Upper lobe of left lung (tissue), 6 donors: ENCODE measurements at regions not wholly inside any gene's neighbourhood (a gene's known extent, or its start where the extent isn't known, plus 50 kb on each side); places are given as distances from the start of the nearest gene placed in this dataset.

ENCODE experiments used
- ATAC-seq, 2 donors: fragments of 200-7000 bp; cut with Tn5 transposase; one replicate each; pipeline ENCODE4 v1.9.1; 2022; ENCODE audit warnings: mild to moderate bottlenecking in 2 of 2, moderate library complexity in 2 of 2; ENCODE audit not compliant: low FRiP score in 2 of 2
- DNase-seq, 2 donors: peaks; one replicate each; pipeline ENCODE4 v3.0.0-alpha.2; 2019 to 2020
- H3K27ac ChIP-seq, 4 donors: fragments of 200-600 bp; sonication (generic); one replicate each; pipeline ENCODE4 v1.5.1; 2016 to 2019
- H3K27me3 ChIP-seq, 4 donors: fragments of 200-600 bp; sonication (generic); one replicate each; pipeline ENCODE4 v1.5.1; 2017 to 2019
- H3K36me3 ChIP-seq, 4 donors: fragments of 200-600 bp; sonication (generic); one replicate each; pipeline ENCODE4 v1.5.1; 2016 to 2019
- H3K4me1 ChIP-seq, 4 donors: fragments of 200-600 bp; sonication (generic); one replicate each; pipeline ENCODE4 v1.5.1; 2018 to 2019
- H3K4me3 ChIP-seq, 4 donors: fragments of 200-600 bp; sonication (generic); one replicate each; pipeline ENCODE4 v1.5.1; 2017 to 2019; ENCODE audit warnings: mild to moderate bottlenecking in 2 of 4, moderate library complexity in 1 of 4
- H3K9me3 ChIP-seq, 4 donors: fragments of 200-600 bp; sonication (generic); one replicate each; pipeline ENCODE4 v1.5.1; 2018 to 2019
- EP300 ChIP-seq, 4 donors: sonication (generic); formaldehyde crosslinking; IDR thresholded peaks; one replicate each; pipeline ENCODE4 v1.5.1; 2017; ENCODE audit warnings: antibody characterized with exemption in 4 of 4, control low read depth in 2 of 4
- POLR2A ChIP-seq, 4 donors: fragments of 450-650 bp; IDR thresholded peaks; one replicate each; pipeline ENCODE4 v1.5.1; 2016 to 2017; ENCODE audit warnings: antibody characterized with exemption in 4 of 4, mild to moderate bottlenecking in 2 of 4
- POLR2AphosphoS5 ChIP-seq, 2 donors: sonication (generic); formaldehyde crosslinking; IDR thresholded peaks; one replicate each; pipeline ENCODE4 v1.5.1; 2017; ENCODE audit warnings: antibody characterized with exemption in 2 of 2
- WGBS, 2 donors: methylation state at CpG; one replicate each; pipeline ENCODE4 v1.1.5; 2017 to 2018; 5-methylcytosine and 5-hydroxymethylcytosine counted together
- TF ChIP-seq, protein P1 (sequence below), 6 experiments: fragments of 450-650 bp in 4 of 6; fragments of 200-600 bp in 2 of 6; sonication (generic) in 2 of 6; IDR thresholded peaks; one replicate each; pipeline ENCODE4 v1.5.1; 2016 to 2019; ENCODE audit warnings: antibody characterized with exemption in 6 of 6
- donor health status: DM: no; HTN: no; CAD: no; lungs with moderate emphysema.
- donor health status: DM: no; HTN: yes; CAD: no; lungs with severe emphysema.

DNA sequence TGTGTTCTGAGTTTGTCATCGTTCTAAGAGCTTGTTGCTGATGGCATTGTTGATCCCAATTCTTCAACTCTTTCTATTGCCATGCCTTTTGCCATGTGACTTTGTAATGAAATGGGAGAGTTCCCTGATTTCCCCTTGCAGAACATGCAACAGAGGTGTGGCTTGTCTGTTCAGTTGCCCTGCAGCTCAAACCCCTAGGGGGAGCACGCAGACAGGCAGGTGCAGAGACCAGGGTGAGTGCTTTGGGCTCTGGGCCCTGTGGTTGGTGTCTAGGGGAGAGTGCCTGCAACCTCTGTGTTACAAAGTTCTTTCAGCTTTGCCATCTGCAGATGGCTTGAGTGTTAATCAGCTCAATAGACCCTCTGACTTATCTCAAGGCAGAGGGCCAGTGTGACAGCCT is 332.7 kb downstream of the MID1IP1 start:
- Histone ChIP-seq H3K4me3 (no peak overlapping the region), H3K4me1 (no peaks in the 10 kb centered on the region), H3K27me3 (no peaks in the 10 kb centered on the region), H3K27ac (no peak overlapping the region), H3K9me3 (no peaks in the 10 kb centered on the region), H3K36me3 (no peaks in the 10 kb centered on the region)
- TF ChIP-seq EP300 (IDR thresholded peaks at IDR 0.05), result no peak
- TF ChIP-seq, protein P1, sequence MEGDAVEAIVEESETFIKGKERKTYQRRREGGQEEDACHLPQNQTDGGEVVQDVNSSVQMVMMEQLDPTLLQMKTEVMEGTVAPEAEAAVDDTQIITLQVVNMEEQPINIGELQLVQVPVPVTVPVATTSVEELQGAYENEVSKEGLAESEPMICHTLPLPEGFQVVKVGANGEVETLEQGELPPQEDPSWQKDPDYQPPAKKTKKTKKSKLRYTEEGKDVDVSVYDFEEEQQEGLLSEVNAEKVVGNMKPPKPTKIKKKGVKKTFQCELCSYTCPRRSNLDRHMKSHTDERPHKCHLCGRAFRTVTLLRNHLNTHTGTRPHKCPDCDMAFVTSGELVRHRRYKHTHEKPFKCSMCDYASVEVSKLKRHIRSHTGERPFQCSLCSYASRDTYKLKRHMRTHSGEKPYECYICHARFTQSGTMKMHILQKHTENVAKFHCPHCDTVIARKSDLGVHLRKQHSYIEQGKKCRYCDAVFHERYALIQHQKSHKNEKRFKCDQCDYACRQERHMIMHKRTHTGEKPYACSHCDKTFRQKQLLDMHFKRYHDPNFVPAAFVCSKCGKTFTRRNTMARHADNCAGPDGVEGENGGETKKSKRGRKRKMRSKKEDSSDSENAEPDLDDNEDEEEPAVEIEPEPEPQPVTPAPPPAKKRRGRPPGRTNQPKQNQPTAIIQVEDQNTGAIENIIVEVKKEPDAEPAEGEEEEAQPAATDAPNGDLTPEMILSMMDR (IDR thresholded peaks at IDR 0.05), result peak in 1 of 6 experiments; percentile 4
- TF ChIP-seq POLR2A (IDR thresholded peaks at IDR 0.05), result no peak
- TF ChIP-seq POLR2AphosphoS5 (IDR thresholded peaks at IDR 0.05), result no peak
- no peak for ATAC-seq
- 43 to 82% methylated on average over 2 of the region's 2 CpGs for WGBS, 2 donors
- DNase-seq, result no peak

DNA sequence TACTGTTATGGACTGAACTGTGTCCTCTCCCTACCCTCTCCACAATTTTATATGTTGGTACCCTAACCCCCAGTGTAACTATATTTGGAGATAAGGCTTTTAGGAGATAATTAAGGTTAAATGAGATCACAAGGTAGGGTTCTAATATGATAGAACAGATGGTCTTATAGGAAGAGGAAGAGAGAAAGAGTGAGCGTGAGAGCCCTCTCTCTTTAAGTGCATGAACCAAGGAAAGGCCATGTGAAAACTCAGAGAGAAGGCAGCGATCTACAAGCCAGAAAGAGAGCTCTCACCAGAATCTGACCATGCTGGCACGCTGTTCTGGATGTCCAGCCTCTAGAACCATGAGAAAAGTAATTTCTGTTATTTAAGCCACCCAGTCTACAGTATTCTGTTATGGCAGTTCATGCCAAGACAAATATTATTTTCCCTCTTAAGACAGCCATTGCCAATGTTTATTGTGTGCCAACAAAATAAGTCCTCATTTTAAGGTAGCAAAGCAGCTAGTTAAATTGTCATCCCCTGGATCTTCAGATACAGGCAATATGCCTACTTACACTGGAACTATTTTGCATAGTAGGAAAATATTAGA is 336.2 kb downstream of the MID1IP1 start:
- TF ChIP-seq, protein P1 (IDR thresholded peaks at IDR 0.05), result no peak
- TF ChIP-seq POLR2AphosphoS5 (IDR thresholded peaks at IDR 0.05) (no peak), POLR2A (IDR thresholded peaks at IDR 0.05) (no peak), EP300 (IDR thresholded peaks at IDR 0.05) (no peak)
- H3K4me3 ChIP-seq, result no peak overlapping the region
- 73 to 80% methylated on average over 3 of the region's 3 CpGs for WGBS, 2 donors

DNA sequence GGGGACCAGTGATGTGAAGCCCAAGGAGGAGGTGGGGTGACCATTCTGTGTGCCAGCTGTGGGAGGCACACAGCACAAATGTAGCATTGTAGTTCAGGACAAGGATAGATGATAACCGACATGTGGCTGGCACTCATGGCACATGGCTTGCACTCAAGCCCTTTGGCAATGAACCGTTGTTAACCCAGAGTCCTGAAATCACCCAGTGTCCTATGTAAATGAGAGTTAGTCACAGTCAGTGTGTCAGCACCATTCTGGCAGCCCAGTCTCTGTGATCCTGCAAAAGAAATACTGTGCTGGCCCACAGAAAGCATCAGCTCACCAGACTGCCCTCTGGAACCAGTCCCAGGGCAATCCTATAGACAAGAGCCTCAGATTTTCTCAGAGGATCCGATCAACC is 339.3 kb downstream of the MID1IP1 start:
- H3K4me1 ChIP-seq, result no peaks in the 10 kb centered on the region
- H3K4me3 ChIP-seq, result no peak overlapping the region
- H3K9me3 ChIP-seq, result no peaks in the 10 kb centered on the region
- DNase-seq (no peak), ATAC-seq (no peak)
- 74 to 80% methylated on average over 1 to 3 of the region's 3 CpGs for WGBS, 2 donors
- TF ChIP-seq POLR2A (IDR thresholded peaks at IDR 0.05), result no peak
- no peak for TF ChIP-seq EP300 (IDR thresholded peaks at IDR 0.05)
- no peaks in the 10 kb centered on the region for H3K27me3 ChIP-seq
- no peaks in the 10 kb centered on the region for H3K36me3 ChIP-seq
- no peak overlapping the region for H3K27ac ChIP-seq

More for the DNA sequence above, 336.2 kb downstream of the MID1IP1 start:
- Histone ChIP-seq H3K27ac (no peak overlapping the region), H3K36me3 (no peaks in the 10 kb centered on the region), H3K27me3 (no peaks in the 10 kb centered on the region), H3K4me1 (no peaks in the 10 kb centered on the region), H3K9me3 (no peaks in the 10 kb centered on the region)
- ATAC-seq (no peak), DNase-seq (no peak)

DNA sequence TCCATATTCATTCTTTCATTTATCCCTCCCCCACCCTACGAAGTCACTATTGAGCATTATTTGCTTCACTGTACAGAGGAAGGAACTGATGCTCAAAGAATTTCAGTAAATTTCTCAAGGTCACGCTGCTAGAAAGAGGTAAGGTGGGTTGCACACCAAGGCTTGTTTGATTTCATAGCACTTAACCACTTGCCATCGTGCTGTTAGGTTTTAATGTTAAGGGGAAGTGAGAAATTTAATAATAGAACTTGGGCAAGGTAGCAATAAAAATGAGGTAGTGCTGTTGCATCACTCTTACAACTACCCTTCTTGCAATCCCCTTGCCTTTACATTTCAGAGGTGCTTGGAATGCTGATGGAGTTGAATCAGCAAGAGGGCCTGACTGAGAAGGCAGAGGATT is 343.1 kb downstream of the MID1IP1 start:
- Histone ChIP-seq H3K4me3 (no peak overlapping the region), H3K9me3 (no peaks in the 10 kb centered on the region), H3K4me1 (peaks cover 0 to 4% (median 0%) of the 10 kb centered on the region in 4 donors), H3K27ac (peak overlapping the region in 1 of 4 donors; percentile 32), H3K27me3 (no peaks in the 10 kb centered on the region), H3K36me3 (no peaks in the 10 kb centered on the region)
- ATAC-seq (no peak), DNase-seq (no peak)
- 32 to 44% methylated on average over 3 of the region's 3 CpGs for WGBS, 2 donors
- TF ChIP-seq POLR2AphosphoS5 (IDR thresholded peaks at IDR 0.05), result no peak
- TF ChIP-seq, protein P1 (IDR thresholded peaks at IDR 0.05), result no peak
- no peak for TF ChIP-seq EP300 (IDR thresholded peaks at IDR 0.05)
- TF ChIP-seq POLR2A (IDR thresholded peaks at IDR 0.05), result no peak

DNA sequence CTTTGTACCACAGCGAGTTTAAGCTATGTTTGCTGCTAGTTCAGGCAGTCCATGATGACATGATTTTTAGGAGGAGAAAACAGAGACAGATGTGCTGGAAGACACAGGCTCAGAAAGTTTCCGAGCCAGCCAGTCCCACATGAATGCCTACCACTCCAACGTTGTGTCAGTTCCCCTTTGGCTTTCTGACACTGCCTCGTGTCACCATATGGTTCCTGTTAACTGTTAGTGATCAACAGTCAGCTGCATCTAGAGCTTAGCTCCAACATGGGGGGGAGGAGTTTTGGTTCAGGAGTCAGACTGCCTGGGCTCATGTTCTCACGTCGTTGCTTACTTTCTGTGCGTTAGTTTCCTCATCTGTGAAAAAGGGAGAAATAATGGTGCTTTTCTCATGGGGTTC is 343.7 kb downstream of the MID1IP1 start:
- peak overlapping the region in 1 of 4 donors; percentile 32 for H3K27ac ChIP-seq
- DNase-seq, result no peak
- no peak for TF ChIP-seq POLR2AphosphoS5 (IDR thresholded peaks at IDR 0.05)
- TF ChIP-seq, protein P1 (IDR thresholded peaks at IDR 0.05), result no peak
- no peak for TF ChIP-seq POLR2A (IDR thresholded peaks at IDR 0.05)
- TF ChIP-seq EP300 (IDR thresholded peaks at IDR 0.05), result no peak
- no peaks in the 10 kb centered on the region for H3K9me3 ChIP-seq
- H3K4me3 ChIP-seq, result no peak overlapping the region
- no peaks in the 10 kb centered on the region for H3K36me3 ChIP-seq
- ATAC-seq, result peak; percentile 17 to 61
- H3K27me3 ChIP-seq, result no peaks in the 10 kb centered on the region
- peaks cover 0 to 6% (median 0%) of the 10 kb centered on the region in 4 donors for H3K4me1 ChIP-seq
- 55 to 56% methylated on average over 6 to 7 of the region's 7 CpGs for WGBS, 2 donors
